Heart left ventricle (tissue), 16 donors: ENCODE measurements at regions not wholly inside any gene's neighbourhood (a gene's known extent, or its start where the extent isn't known, plus 50 kb on each side); places are given as distances from the start of the nearest gene placed in this dataset.

Experiments used
- ATAC-seq, 4 donors: fragments of 200-7000 bp; cut with Tn5 transposase; one replicate each; pipeline ENCODE4 v1.9.1; 2020 to 2022; ENCODE audit warnings: moderate library complexity in 4 of 4, mild to moderate bottlenecking in 3 of 4, moderate number of reproducible peaks in 1 of 4
- DNase-seq, 5 donors: peaks; one replicate each; pipeline ENCODE4 v3.0.0-alpha.2; 2020
- H3K27ac ChIP-seq, 12 donors: fragments of 200-600 bp; sonication (generic) in 4 of 12; one replicate each; pipeline versions ENCODE4 v1.5.0 to v1.8.0; 2016 to 2022; ENCODE audit warnings: mild to moderate bottlenecking in 2 of 12
- H3K27me3 ChIP-seq, 9 donors: fragments of 200-600 bp; sonication (generic) in 2 of 9; one replicate each; pipeline versions ENCODE4 v1.5.1 to v1.8.0; 2016 to 2022; ENCODE audit warnings: mild to moderate bottlenecking in 3 of 9
- H3K36me3 ChIP-seq, 9 donors: fragments of 200-600 bp; sonication (generic) in 2 of 9; one replicate each; pipeline versions ENCODE4 v1.5.0 to v1.8.0; 2018 to 2022; ENCODE audit warnings: mild to moderate bottlenecking in 2 of 9
- H3K4me1 ChIP-seq, 12 donors: fragments of 200-600 bp; sonication (generic) in 4 of 12; one replicate each; pipeline versions ENCODE4 v1.5.0 to v1.8.0; 2016 to 2022; ENCODE audit warnings: mild to moderate bottlenecking in 3 of 12
- H3K4me3 ChIP-seq, 12 donors: fragments of 200-600 bp; sonication (generic) in 4 of 12; one replicate each; pipeline versions ENCODE4 v1.5.0 to v1.8.0; 2017 to 2022; ENCODE audit warnings: mild to moderate bottlenecking in 9 of 12, moderate library complexity in 4 of 12
- H3K9me3 ChIP-seq, 12 donors: fragments of 200-600 bp; sonication (generic) in 4 of 12; one replicate each; pipeline versions ENCODE4 v1.5.0 to v1.8.0; 2016 to 2022; ENCODE audit warnings: mild to moderate bottlenecking in 1 of 12
- CTCF ChIP-seq, 12 donors: fragments of 200-600 bp; sonication (generic) in 4 of 12; IDR thresholded peaks; one replicate each; pipeline versions ENCODE4 v1.5.0 to v1.8.0; 2018 to 2022; ENCODE audit warnings: antibody characterized with exemption in 12 of 12, mild to moderate bottlenecking in 5 of 12
- POLR2A ChIP-seq, 2 donors: fragments of 450-650 bp; IDR thresholded peaks; one replicate each; pipeline ENCODE4 v1.6.1; 2017; ENCODE audit warnings: antibody characterized with exemption in 2 of 2, mild to moderate bottlenecking in 2 of 2, moderate library complexity in 2 of 2
- WGBS, 4 donors: extraction: QIAGEN DNeasy Blood & Tissue Kit in 2 of 4; methylation state at CpG; one replicate each; pipeline versions ENCODE4 v1.1.5 to v1.1.7; 2013 to 2018; 5-methylcytosine and 5-hydroxymethylcytosine counted together
- intact Hi-C, 10 donors: fragments of 100-400 bp; cut with DNase I; formaldehyde crosslinking; loops; one replicate each; pipeline versions ENCODE4 v1.11.1 to v1.14.2; 2022
- donor health status: ischemic (EF 13 %, LVEDD 7.1; RV severe dilation, severe dysfunction).
- donor health status: healthy with polysubstance abuse.
- donor health status: DM: no; HTN: yes; CAD: no.
- donor health status: DM: no; HTN: no; CAD: no.
- donor health status: ischemic (EF 25% LVEDD 6.9; RV normal size, moderate dysfunction).
- donor health status: ischemic (EF 25% LVEDD 5.7; RV mildly dilated, moderate dysfunction).
- donor health status: healthy.
- donor health status: DM: yes; HTN: yes; CAD: no.
- donor health status: ischemic (EF 35%, LVEDD 5.7; RV mildly dilated, moderate dysfunction).
- donor health status: nonischemic (EF 11% LVEDD 7.7; RV severe dilation, severe dysfunction).
- donor health status: DM: yes; HTN: yes; CAD: no.
- donor health status: PGD.
- donor health status: ischemic (EF 29% LVEDD 5.4; RV normal size, mild dysfunction).
- donor health status: nonischemic (EF 23%, LVEDD 6.1; RV moderate dilation, normal function).

GRCh38 chr1:22388671-22389450 is 62.8 kb upstream of the ZBTB40 start:
- H3K9me3 ChIP-seq = no peaks in the 10 kb centered on the region
- H3K4me3 ChIP-seq = no peak overlapping the region
- 40 to 49% (median 47%) methylated on average over 19 of the region's 19 CpGs for WGBS, 4 donors
- ATAC-seq (no peak), DNase-seq (no peak)
- intact Hi-C loops = no loop called here
- no peak overlapping the region for H3K27ac ChIP-seq
- no peaks in the 10 kb centered on the region for H3K36me3 ChIP-seq
- no peak for TF ChIP-seq CTCF (IDR thresholded peaks at IDR 0.05)
- no peak for TF ChIP-seq POLR2A (IDR thresholded peaks at IDR 0.05)
- H3K4me1 ChIP-seq = no peaks in the 10 kb centered on the region
- peaks cover 0 to 47% (median 4%) of the 10 kb centered on the region in 9 donors for H3K27me3 ChIP-seq

- DNase-seq (no peak), ATAC-seq (no peak)
- no peak for TF ChIP-seq POLR2A (IDR thresholded peaks at IDR 0.05)
- TF ChIP-seq CTCF (IDR thresholded peaks at IDR 0.05) = no peak
- peaks cover 0 to 37% (median 4%) of the 10 kb centered on the region in 9 donors for H3K27me3 ChIP-seq
- WGBS, 4 donors = 52 to 63% (median 60%) methylated on average over 6 of the region's 6 CpGs
- no peaks in the 10 kb centered on the region for H3K9me3 ChIP-seq
- no peak overlapping the region for H3K27ac ChIP-seq
- no peaks in the 10 kb centered on the region for H3K4me1 ChIP-seq
- H3K4me3 ChIP-seq = no peak overlapping the region
- no peaks in the 10 kb centered on the region for H3K36me3 ChIP-seq
- intact Hi-C loops = no loop called here
Observed at GRCh38 chr1:22393587-22393986, 58.1 kb upstream of the ZBTB40 start.

- H3K27me3 ChIP-seq = peaks cover 0 to 73% (median 8%) of the 10 kb centered on the region in 9 donors
- DNase-seq = no peak
- TF ChIP-seq POLR2A (IDR thresholded peaks at IDR 0.05) (no peak), CTCF (IDR thresholded peaks at IDR 0.05) (no peak)
- no peak overlapping the region for H3K4me3 ChIP-seq
- 70 to 73% (median 70%) methylated on average over 11 of the region's 11 CpGs for WGBS, 4 donors
- intact Hi-C loops = no loop called here
- no peaks in the 10 kb centered on the region for H3K4me1 ChIP-seq
- no peaks in the 10 kb centered on the region for H3K9me3 ChIP-seq
- no peak overlapping the region for H3K27ac ChIP-seq
- no peaks in the 10 kb centered on the region for H3K36me3 ChIP-seq
- ATAC-seq = no peak
Observed at GRCh38 chr1:22398656-22399420, 52.8 kb upstream of the ZBTB40 start.

DNA sequence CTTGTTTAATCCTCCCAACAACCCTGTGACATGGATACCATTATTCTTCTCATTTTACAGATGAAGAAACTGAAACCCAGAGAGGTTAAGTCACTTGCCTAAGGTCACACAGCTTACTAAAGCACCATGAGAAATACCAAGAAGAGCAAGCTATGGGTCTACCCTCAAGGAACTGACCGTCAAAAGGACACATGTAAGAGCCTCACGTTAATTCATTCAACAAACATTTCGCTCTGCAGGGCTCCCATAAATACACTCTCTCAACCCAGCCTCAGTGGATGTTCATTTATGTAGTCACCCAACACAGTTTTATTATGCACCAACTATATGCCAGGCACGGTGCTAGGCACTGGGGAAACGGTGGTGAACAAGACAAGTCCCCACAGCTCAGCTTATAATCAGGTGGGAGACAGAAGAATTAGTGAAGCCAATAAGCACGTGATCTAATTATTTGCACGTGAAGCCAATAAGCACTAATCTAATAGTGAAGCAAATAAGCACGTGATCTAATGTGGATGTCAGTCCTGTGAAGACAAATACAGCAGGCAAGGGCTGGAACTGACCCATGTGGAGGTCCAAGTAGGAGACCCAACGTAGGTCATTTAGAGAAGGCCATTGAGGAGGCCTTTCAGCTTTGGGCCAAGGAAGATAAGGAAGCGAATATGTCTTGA is 52.1 kb upstream of the ZBTB40 start:
- no peak for ATAC-seq
- intact Hi-C loops = no loop called here
- Histone ChIP-seq H3K27me3 (peaks cover 0 to 79% (median 8%) of the 10 kb centered on the region in 9 donors), H3K27ac (no peak overlapping the region), H3K36me3 (no peaks in the 10 kb centered on the region), H3K4me1 (no peaks in the 10 kb centered on the region), H3K9me3 (no peaks in the 10 kb centered on the region), H3K4me3 (no peak overlapping the region)
- 83 to 91% (median 88%) methylated on average over 10 of the region's 10 CpGs for WGBS, 4 donors
- TF ChIP-seq POLR2A (IDR thresholded peaks at IDR 0.05) (no peak), CTCF (IDR thresholded peaks at IDR 0.05) (no peak)
- no peak for DNase-seq
